ENCODE measurements at regions not wholly inside any gene's neighbourhood (a gene's known extent, or its start where the extent isn't known, plus 50 kb on each side); places are given as distances from the start of the nearest gene placed in this dataset.

GRCh38 chr10:6925146-6925545, 345.1 kb upstream of the PRKCQ start:
- BruUV-seq (replicated peaks) = no TSS peak
- H4K20me1 ChIP-seq (ENCODE audit: insufficient read depth) = no peaks in the 10 kb centered on the region
- ATAC-seq (no peak), DNase-seq (ENCODE audit: low read depth, low spot score) (no peak)
- peaks cover 27% of the 10 kb centered on the region for H3K27me3 ChIP-seq (ENCODE audit: insufficient read depth, low read length)
- H3K9me2 ChIP-seq (ENCODE audit: insufficient read depth) = no peaks in the 10 kb centered on the region
- no peak overlapping the region for H3K4me3 ChIP-seq (replicated peaks in 1 of 2; ENCODE audit: low read depth in 1 of 2, low read length in 2 of 2)
- ChIA-PET CTCF (no interaction called here), RAD21 (ENCODE audit: low non-redundant PET in 1 of 2, low total read pairs in 2 of 2, uncharacterized antibody in 2 of 2, unreplicated experiment in 2 of 2) (no interaction called here), POLR2A (interaction anchor here (1.1 kb wide), 1 partner anchor 187 kb away, joined by 3 read pairs; no protein-coding TSS in a partner anchor)
- H3K9ac ChIP-seq (ENCODE audit: low read length) = no peak overlapping the region
- H3K79me2 ChIP-seq (ENCODE audit: insufficient read depth, low read length) = no peaks in the 10 kb centered on the region
- no peaks in the 10 kb centered on the region for H3K36me3 ChIP-seq (ENCODE audit: control insufficient read depth in 1 of 2, insufficient read depth in 2 of 2, low read length in 2 of 2)
- no peak overlapping the region for H3K4me2 ChIP-seq (ENCODE audit: low read length)
- no peak for TF ChIP-seq SIN3A (IDR thresholded peaks at IDR 0.05; ENCODE audit: low read depth)
- TF ChIP-seq TCF7L2 (IDR thresholded peaks at IDR 0.05; ENCODE audit: borderline replicate concordance, extremely low read depth, insufficient read depth, insufficient read length) = no peak
- no peak for TF ChIP-seq SP1 (IDR thresholded peaks at IDR 0.05; ENCODE audit: low read depth)
- no peak for TF ChIP-seq RAD21 (IDR thresholded peaks at IDR 0.05; ENCODE audit: low read depth)
- TF ChIP-seq POLR2A (IDR thresholded peaks at IDR 0.05; ENCODE audit: borderline replicate concordance, extremely low read depth, insufficient read depth, insufficient read length) = no peak
- TF ChIP-seq, protein P1, sequence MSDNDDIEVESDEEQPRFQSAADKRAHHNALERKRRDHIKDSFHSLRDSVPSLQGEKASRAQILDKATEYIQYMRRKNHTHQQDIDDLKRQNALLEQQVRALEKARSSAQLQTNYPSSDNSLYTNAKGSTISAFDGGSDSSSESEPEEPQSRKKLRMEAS (IDR thresholded peaks at IDR 0.05) = no peak
- TF ChIP-seq ZBTB33 (IDR thresholded peaks at IDR 0.05; ENCODE audit: extremely low read depth, insufficient replicate concordance, low read length) = no peak
- no peak for TF ChIP-seq ELF1 (IDR thresholded peaks at IDR 0.05; ENCODE audit: borderline replicate concordance, low read depth)
- TF ChIP-seq CEBPB (IDR thresholded peaks at IDR 0.05; ENCODE audit: low read depth) = no peak
- no peak for TF ChIP-seq FOSL1 (IDR thresholded peaks at IDR 0.05; ENCODE audit: low read depth)
- TF ChIP-seq EZH2phosphoT487 (IDR thresholded peaks at IDR 0.05; ENCODE audit: borderline replicate concordance) = no peak
- TF ChIP-seq CBX3 (IDR thresholded peaks at IDR 0.05; ENCODE audit: low read depth) = no peak
- no peak for TF ChIP-seq EGR1 (IDR thresholded peaks at IDR 0.05; ENCODE audit: low read depth)
- no peak for TF ChIP-seq ZNF274 (IDR thresholded peaks at IDR 0.05; ENCODE audit: low read depth, low read length)
- intact Hi-C loops (cut with micrococcal nuclease) = no loop called here
- no peak overlapping the region for H3K27ac ChIP-seq (ENCODE audit: low read depth, low read length)
- no peaks in the 10 kb centered on the region; a peak in 1 of 4 replicates for H3K4me1 ChIP-seq (ENCODE audit: control insufficient read depth in 1 of 2, insufficient read depth in 2 of 2, low read length in 2 of 2)
- no peak overlapping the region for H2AFZ ChIP-seq (ENCODE audit: low read depth, low read length, poor library complexity, severe bottlenecking)
- H3K9me3 ChIP-seq (ENCODE audit: control insufficient read depth in 1 of 2, insufficient read depth in 1 of 2, low read depth in 1 of 2, low read length in 2 of 2) = no peaks in the 10 kb centered on the region

Data from HCT116 (cell line).